ENCODE measurements at regions not wholly inside any gene's neighbourhood (a gene's known extent, or its start where the extent isn't known, plus 50 kb on each side); places are given as distances from the start of the nearest gene placed in this dataset.

DNA sequence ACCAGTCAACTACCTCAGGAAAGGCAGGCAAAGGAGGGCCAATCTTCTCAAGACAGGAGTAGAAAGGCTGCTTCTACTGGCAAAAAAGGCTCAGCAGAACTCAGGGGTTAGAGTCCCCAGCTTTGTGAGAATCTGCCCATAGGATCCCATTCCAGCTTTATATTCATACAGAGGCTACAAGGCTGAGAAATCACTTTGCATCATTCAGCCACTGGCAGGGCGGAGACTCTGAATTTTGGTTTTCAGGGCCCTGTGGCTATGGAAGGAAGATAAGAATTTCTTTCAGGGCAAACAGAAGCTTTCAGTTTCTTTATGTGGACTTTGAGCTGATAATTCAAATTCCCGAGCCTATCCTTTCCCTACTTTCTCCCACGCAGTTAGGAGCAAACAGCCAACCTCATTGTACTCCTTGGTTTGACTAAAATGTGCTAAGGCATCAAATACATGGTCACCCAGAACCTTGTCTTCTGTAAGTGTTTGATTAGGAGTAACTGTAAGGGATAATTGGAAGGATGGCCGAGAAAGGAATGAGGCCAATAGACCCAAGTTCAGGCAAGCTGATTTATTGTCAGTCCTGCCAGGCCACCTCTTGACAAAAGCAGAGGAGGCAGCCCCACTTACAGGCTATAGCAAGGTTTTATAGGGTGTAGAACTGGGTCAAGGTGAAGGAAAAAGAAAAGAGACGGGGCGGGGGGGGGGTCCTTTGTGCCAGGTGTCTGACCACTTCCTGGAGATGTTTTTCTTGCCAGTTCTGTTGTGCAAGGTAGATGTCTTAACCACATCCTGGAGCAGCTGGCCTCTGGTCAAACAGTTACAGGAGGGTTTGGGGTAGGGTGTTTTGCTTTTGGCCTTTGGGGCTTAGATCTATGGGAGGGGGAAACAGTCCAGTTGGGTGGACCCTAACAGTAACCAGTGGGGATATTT is 165.3 kb upstream of the PPP1R2C start:
- no peak for ATAC-seq
- Histone ChIP-seq H3K36me3 (ENCODE audit: insufficient read depth in 1 of 2, low read depth in 1 of 2) (no peaks in the 10 kb centered on the region), H3K4me1 (no peaks in the 10 kb centered on the region), H3K4me3 (no peak overlapping the region), H3K27me3 (ENCODE audit: insufficient read depth in 3 of 3, low read length in 2 of 3) (no peaks in the 10 kb centered on the region), H3K9me3 (no peaks in the 10 kb centered on the region), H3K27ac (no peak overlapping the region)
- no peak for DNase-seq
- 74 to 95% (median 86%) methylated on average over 6 of the region's 6 CpGs for WGBS, 3 donors
- intact Hi-C loops (cut with DNase I) = no loop called here
- TF ChIP-seq, protein P1, sequence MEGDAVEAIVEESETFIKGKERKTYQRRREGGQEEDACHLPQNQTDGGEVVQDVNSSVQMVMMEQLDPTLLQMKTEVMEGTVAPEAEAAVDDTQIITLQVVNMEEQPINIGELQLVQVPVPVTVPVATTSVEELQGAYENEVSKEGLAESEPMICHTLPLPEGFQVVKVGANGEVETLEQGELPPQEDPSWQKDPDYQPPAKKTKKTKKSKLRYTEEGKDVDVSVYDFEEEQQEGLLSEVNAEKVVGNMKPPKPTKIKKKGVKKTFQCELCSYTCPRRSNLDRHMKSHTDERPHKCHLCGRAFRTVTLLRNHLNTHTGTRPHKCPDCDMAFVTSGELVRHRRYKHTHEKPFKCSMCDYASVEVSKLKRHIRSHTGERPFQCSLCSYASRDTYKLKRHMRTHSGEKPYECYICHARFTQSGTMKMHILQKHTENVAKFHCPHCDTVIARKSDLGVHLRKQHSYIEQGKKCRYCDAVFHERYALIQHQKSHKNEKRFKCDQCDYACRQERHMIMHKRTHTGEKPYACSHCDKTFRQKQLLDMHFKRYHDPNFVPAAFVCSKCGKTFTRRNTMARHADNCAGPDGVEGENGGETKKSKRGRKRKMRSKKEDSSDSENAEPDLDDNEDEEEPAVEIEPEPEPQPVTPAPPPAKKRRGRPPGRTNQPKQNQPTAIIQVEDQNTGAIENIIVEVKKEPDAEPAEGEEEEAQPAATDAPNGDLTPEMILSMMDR (IDR thresholded peaks at IDR 0.05) = no peak

DNA sequence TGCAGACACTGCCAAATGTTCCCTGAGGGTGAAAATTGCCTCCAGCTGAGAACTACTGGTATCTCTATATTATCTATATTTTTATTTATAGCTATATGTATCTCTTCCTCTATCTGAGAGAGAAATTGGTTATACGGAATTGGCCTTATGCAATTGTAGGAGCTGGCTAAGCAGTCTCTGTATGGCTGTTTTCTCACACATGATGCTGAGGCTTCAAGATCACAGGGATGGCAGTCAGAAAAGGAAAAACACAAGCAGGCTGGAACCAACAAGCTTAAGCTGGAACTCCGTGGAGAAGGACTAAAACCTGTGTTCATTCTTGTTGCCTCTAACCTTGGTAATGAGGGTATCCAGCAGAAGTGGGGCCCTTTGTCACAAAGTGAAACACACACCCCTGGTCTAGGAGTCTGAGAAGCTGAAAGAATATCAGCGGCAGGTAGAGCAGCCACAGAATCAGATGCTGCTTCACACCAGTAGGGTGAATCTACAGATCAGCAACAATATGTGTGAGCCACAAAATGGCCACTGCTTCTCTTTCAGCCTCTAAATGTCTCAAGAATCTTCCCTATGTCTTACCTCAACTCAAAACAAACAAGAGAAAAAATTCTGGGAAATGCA is 166.5 kb upstream of the PPP1R2C start:
- 74 to 89% (median 84%) methylated on average over 3 of the region's 3 CpGs for WGBS, 3 donors

DNA sequence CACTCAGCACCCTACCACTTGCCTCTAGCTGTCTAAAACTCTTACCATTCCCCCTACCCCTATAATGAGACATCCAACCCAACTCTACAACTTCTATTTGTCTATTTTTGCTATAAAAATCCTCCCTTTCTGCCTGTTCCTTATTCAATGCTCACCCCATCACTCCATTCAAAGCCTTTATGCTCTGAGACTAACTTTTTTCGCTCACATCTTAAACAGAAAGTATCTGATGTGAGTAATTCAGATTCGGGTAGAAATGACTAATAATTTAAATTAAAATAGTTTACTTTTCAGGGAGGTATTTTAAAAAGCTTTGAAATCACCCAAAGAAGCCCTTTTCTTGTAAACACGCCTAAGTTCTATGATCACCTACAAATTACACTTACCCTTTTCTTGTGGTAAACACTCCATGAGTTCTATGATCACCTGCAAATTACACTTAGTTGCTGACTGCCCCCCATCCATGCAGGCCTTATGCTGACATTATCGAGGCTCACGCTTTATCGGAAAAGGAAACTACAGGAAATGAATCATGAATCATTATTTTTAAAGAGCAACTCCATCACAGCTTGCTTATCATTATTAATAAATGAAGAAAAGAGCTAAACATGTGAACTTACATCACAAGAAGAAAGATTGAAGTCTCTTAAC is 168.7 kb upstream of the PPP1R2C start:
- DNase-seq (no peak), ATAC-seq (no peak)
- TF ChIP-seq, protein P1 (IDR thresholded peaks at IDR 0.05) = no peak
- peaks cover 0 to 2% (median 0%) of the 10 kb centered on the region in 3 donors for H3K27me3 ChIP-seq (ENCODE audit: insufficient read depth in 3 of 3, low read length in 2 of 3)
- H3K36me3 ChIP-seq (ENCODE audit: insufficient read depth in 1 of 2, low read depth in 1 of 2) = no peaks in the 10 kb centered on the region
- H3K4me1 ChIP-seq = no peaks in the 10 kb centered on the region
- H3K4me3 ChIP-seq = no peak overlapping the region
- H3K9me3 ChIP-seq = no peaks in the 10 kb centered on the region
- H3K27ac ChIP-seq = no peak overlapping the region
- 80 to 88% (median 87%) methylated on average over 6 of the region's 6 CpGs for WGBS, 3 donors
- intact Hi-C loops (cut with DNase I) = no loop called here

More for the DNA sequence above, 166.5 kb upstream of the PPP1R2C start:
- TF ChIP-seq, protein P1 (IDR thresholded peaks at IDR 0.05) = no peak
- Histone ChIP-seq H3K27ac (no peak overlapping the region), H3K9me3 (no peaks in the 10 kb centered on the region), H3K4me3 (no peak overlapping the region), H3K36me3 (ENCODE audit: insufficient read depth in 1 of 2, low read depth in 1 of 2) (no peaks in the 10 kb centered on the region), H3K27me3 (ENCODE audit: insufficient read depth in 3 of 3, low read length in 2 of 3) (peaks cover 0 to 2% (median 0%) of the 10 kb centered on the region in 3 donors), H3K4me1 (no peaks in the 10 kb centered on the region)
- ATAC-seq (no peak), DNase-seq (no peak)
- intact Hi-C loops (cut with DNase I) = no loop called here

DNA sequence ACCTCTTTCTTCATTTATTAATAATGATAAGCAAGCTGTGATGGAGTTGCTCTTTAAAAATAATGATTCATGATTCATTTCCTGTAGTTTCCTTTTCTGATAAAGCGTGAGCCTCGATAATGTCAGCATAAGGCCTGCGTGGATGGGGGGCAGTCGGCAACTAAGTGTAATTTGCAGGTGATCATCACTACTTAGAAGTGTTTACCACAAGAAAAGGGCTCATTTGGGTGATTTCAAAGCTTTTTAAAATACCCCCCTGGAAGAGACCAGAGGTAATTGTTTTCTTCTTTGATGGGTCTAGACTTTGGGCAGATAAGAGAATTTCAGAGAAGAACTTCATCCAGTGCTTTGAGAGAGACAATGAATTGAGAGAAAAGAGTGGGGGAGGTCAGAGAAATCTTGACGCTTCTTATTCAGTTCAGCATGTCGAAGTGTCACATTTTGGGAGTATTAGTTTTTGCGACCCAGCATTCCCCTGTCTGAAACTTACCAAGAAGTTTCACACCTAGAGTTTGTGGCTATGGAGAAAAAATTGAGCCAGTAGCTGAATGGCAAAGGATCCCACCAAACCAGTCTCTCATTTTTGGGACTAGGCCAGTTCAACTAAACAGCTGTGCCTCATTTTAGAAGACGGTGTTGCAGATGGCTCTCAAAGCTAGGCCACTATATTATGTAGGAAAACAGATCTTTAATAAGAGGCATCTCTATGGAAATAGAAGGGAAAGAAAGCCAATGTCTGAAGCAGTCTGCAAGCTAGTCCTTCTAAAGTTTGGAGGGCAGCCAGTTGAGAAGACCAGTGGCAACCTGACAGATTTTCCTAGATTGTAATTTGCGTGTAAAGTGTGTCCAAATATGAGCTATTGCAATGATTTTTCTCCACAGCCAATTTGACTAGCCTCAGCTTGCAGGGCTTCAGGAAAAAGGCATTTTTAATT is 171.0 kb upstream of the PPP1R2C start:
- Histone ChIP-seq H3K27me3 (ENCODE audit: insufficient read depth in 3 of 3, low read length in 2 of 3) (peaks cover 0 to 8% (median 0%) of the 10 kb centered on the region in 3 donors), H3K27ac (no peak overlapping the region), H3K9me3 (no peaks in the 10 kb centered on the region), H3K36me3 (ENCODE audit: insufficient read depth in 1 of 2, low read depth in 1 of 2) (no peaks in the 10 kb centered on the region), H3K4me1 (no peaks in the 10 kb centered on the region), H3K4me3 (no peak overlapping the region)
- WGBS, 3 donors = 27 to 54% (median 43%) methylated on average over 9 of the region's 9 CpGs
- DNase-seq (no peak), ATAC-seq (no peak)
- TF ChIP-seq, protein P1 (IDR thresholded peaks at IDR 0.05) = no peak
- intact Hi-C loops (cut with DNase I) = no loop called here
